Upper lobe of left lung (tissue), 4 donors: ENCODE measurements at regions not wholly inside any gene's neighbourhood (a gene's known extent, or its start where the extent isn't known, plus 50 kb on each side); places are given as distances from the start of the nearest gene placed in this dataset.

ENCODE experiments used
- POLR2A ChIP-seq, 4 donors: fragments of 450-650 bp; IDR thresholded peaks; one replicate each; pipeline ENCODE4 v1.5.1; 2016 to 2017; ENCODE audit warnings: antibody characterized with exemption in 4 of 4, mild to moderate bottlenecking in 2 of 4
- POLR2AphosphoS5 ChIP-seq, 2 donors: sonication (generic); formaldehyde crosslinking; IDR thresholded peaks; one replicate each; pipeline ENCODE4 v1.5.1; 2017; ENCODE audit warnings: antibody characterized with exemption in 2 of 2

DNA sequence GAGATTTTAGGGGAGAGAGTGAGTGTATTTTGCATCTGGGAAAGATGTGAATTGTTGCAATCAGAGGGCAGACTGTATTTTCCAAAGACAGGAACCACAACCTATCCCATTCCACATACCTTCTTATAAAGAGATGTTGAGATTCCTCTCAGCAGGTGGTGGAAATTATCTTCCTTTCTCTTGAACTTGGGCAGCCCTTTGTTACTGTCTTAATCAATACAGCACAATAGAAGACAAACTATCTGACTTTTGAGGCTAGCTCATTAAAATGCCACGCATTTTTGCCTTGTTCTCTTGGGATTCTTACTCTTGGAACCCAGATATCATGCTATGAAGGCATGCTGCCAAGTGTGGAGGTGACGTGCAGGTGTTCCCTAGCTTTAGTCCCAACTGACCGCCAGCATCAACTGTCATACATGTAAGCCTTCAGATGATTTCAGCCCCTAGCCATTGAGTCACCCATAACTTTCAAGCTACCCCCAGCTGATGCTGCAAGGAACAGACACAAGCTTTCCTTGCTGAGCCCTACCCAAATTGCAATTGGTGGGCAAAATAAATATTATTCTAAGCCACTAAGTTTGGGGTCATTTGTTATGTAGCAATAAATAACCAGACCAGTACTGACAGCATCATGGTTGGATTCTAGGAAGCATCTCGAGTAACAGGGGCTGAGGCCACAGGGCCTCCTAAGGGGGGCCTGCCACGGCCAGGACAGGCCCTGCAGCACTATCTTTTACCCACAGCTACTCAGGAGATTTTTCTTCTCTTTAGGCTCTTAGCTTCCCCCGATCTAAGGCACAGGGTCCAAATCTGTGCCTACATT is 63.0 kb downstream of the RPL27A start:
- no peak for TF ChIP-seq POLR2A (IDR thresholded peaks at IDR 0.05)
- TF ChIP-seq POLR2AphosphoS5 (IDR thresholded peaks at IDR 0.05): no peak
